SK-N-SH treated with all-trans-retinoic acid at 6 μM for 48 hours (cell line): ENCODE measurements at regions not wholly inside any gene's neighbourhood (a gene's known extent, or its start where the extent isn't known, plus 50 kb on each side); places are given as distances from the start of the nearest gene placed in this dataset.

Source experiments
- SNAI2 ChIP-seq: fragments of 250-450 bp; sonication (Bioruptor Pico); IDR thresholded peaks from 2 replicates; pipeline ENCODE4 v1.5.0; 2020; ENCODE audit warnings: mild to moderate bottlenecking, moderate library complexity
- TF ChIP-seq, protein P1 (sequence below): fragments of 250-450 bp; sonication (Bioruptor Pico); IDR thresholded peaks from 2 replicates; pipeline ENCODE4 v1.8.0; 2020; ENCODE audit warnings: mild to moderate bottlenecking, moderate library complexity, borderline replicate concordance

DNA sequence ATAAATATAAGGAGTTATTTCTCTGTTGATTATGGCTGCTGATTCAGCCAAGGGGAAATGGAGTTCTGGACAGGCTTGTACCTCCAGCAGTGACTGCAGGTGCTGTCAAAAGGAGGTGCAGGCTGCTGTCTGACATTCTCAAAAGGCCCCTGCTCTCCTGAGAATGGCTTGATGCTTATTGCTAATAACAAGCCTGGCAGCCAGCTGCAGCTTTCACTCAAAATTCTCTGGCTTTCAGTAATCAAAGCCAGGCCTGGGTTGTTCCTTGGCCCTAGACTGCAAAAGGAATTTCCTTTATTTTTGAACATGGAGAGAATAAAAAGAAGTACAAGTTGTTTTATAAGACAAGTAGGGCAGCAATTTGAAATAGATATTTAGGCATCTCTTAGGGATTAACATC is 575.9 kb downstream of the MID1IP1 start:
- TF ChIP-seq, protein P1, sequence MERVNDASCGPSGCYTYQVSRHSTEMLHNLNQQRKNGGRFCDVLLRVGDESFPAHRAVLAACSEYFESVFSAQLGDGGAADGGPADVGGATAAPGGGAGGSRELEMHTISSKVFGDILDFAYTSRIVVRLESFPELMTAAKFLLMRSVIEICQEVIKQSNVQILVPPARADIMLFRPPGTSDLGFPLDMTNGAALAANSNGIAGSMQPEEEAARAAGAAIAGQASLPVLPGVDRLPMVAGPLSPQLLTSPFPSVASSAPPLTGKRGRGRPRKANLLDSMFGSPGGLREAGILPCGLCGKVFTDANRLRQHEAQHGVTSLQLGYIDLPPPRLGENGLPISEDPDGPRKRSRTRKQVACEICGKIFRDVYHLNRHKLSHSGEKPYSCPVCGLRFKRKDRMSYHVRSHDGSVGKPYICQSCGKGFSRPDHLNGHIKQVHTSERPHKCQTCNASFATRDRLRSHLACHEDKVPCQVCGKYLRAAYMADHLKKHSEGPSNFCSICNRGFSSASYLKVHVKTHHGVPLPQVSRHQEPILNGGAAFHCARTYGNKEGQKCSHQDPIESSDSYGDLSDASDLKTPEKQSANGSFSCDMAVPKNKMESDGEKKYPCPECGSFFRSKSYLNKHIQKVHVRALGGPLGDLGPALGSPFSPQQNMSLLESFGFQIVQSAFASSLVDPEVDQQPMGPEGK (CRISPR knock-in tag): no peak
- TF ChIP-seq SNAI2: no peak
